Breast epithelium (tissue), 4 donors: ENCODE measurements at regions not wholly inside any gene's neighbourhood (a gene's known extent, or its start where the extent isn't known, plus 50 kb on each side); places are given as distances from the start of the nearest gene placed in this dataset.

Experiments
- DNase-seq, 2 donors: peaks; one replicate each; pipeline ENCODE4 v3.0.0-alpha.2; 2019; ENCODE audit warnings: low spot score in 2 of 2
- H3K27ac ChIP-seq, 2 donors: fragments of 200-600 bp; sonication (generic) in 1 of 2; one replicate each; pipeline ENCODE4 v1.5.1; 2016 to 2019; ENCODE audit warnings: mild to moderate bottlenecking in 1 of 2
- H3K27me3 ChIP-seq, 2 donors: fragments of 200-600 bp; sonication (generic) in 1 of 2; one replicate each; pipeline versions ENCODE4 v1.5.1 to v1.6.0; 2017 to 2019; ENCODE audit warnings: control low read depth in 1 of 2, mild to moderate bottlenecking in 1 of 2
- H3K36me3 ChIP-seq: fragments of 200-600 bp; one replicate; pipeline ENCODE4 v1.5.1; 2019
- H3K4me1 ChIP-seq, 2 donors: fragments of 200-600 bp; sonication (generic); one replicate each; pipeline ENCODE4 v1.5.1; 2016 to 2019; ENCODE audit warnings: control low read depth in 1 of 2
- H3K4me3 ChIP-seq, 3 donors: fragments of 200-600 bp; sonication (generic); 1 replicate in 2 of 3; 2 replicates in 1 of 3; pipeline ENCODE4 v1.5.1; 2016 to 2019; ENCODE audit warnings: mild to moderate bottlenecking in 3 of 3, moderate library complexity in 2 of 3
- H3K9me3 ChIP-seq, 2 donors: fragments of 200-600 bp; sonication (generic) in 1 of 2; one replicate each; pipeline ENCODE4 v1.5.1; 2016 to 2019; ENCODE audit warnings: control low read depth in 1 of 2
- POLR2A ChIP-seq: fragments of 450-650 bp; IDR thresholded peaks from one replicate; pipeline ENCODE4 v1.6.1; 2016; ENCODE audit warnings: antibody characterized with exemption, mild to moderate bottlenecking, moderate library complexity
- POLR2AphosphoS5 ChIP-seq, 3 donors: sonication (generic); formaldehyde crosslinking; IDR thresholded peaks; one replicate each; pipeline ENCODE4 v1.6.1; 2017; ENCODE audit warnings: antibody characterized with exemption in 3 of 3
- intact Hi-C: fragments of 100-400 bp; cut with DNase I; formaldehyde crosslinking; loops from one replicate; pipeline ENCODE4 v1.15.1; 2023; ENCODE audit warnings: low total_unique reads
- TF ChIP-seq, protein P1 (sequence below), 3 donors: fragments of 450-650 bp; IDR thresholded peaks; one replicate each; pipeline ENCODE4 v1.5.1; 2016 to 2017; ENCODE audit warnings: antibody characterized with exemption in 3 of 3, mild to moderate bottlenecking in 3 of 3, moderate library complexity in 3 of 3

- Histone ChIP-seq H3K36me3 (no peaks in the 10 kb centered on the region), H3K4me1 (no peaks in the 10 kb centered on the region), H3K4me3 (no peak overlapping the region), H3K27me3 (peaks cover 0 to 11% of the 10 kb centered on the region in 2 donors), H3K9me3 (peaks cover 6 to 14% of the 10 kb centered on the region in 2 donors), H3K27ac (no peak overlapping the region)
- TF ChIP-seq POLR2A (no peak), POLR2AphosphoS5 (IDR thresholded peaks at IDR 0.05) (no peak)
- TF ChIP-seq, protein P1, sequence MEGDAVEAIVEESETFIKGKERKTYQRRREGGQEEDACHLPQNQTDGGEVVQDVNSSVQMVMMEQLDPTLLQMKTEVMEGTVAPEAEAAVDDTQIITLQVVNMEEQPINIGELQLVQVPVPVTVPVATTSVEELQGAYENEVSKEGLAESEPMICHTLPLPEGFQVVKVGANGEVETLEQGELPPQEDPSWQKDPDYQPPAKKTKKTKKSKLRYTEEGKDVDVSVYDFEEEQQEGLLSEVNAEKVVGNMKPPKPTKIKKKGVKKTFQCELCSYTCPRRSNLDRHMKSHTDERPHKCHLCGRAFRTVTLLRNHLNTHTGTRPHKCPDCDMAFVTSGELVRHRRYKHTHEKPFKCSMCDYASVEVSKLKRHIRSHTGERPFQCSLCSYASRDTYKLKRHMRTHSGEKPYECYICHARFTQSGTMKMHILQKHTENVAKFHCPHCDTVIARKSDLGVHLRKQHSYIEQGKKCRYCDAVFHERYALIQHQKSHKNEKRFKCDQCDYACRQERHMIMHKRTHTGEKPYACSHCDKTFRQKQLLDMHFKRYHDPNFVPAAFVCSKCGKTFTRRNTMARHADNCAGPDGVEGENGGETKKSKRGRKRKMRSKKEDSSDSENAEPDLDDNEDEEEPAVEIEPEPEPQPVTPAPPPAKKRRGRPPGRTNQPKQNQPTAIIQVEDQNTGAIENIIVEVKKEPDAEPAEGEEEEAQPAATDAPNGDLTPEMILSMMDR (IDR thresholded peaks at IDR 0.05), result no peak
- intact Hi-C loops, result no loop called here
- no peak for DNase-seq
Measured at GRCh38 chr22:48309115-48309705, 1518.5 kb downstream of the BRD1 start.

DNA sequence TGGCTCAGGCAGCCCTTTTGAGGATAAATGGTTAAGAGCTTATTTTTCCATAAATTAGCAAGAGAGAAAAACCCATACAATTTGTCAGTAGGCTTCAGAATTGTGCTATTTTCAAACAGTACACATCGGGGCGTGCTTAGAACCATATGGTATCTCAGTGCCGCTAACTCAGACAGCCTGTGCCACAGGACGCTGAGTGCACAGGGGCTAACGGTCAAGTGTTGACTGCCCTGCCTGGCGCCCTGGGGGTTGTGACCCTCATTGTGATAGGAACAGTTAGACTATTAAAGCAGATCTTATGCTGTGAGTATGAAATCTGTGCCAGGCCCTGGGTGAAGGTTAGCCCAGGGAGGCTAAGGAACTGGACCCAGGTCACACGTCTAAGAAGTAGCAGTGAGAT is 1519.7 kb downstream of the BRD1 start:
- no peak for TF ChIP-seq POLR2A
- TF ChIP-seq, protein P1 (IDR thresholded peaks at IDR 0.05), result no peak
- no peak for TF ChIP-seq POLR2AphosphoS5 (IDR thresholded peaks at IDR 0.05)
- intact Hi-C loops, result no loop called here
- Histone ChIP-seq H3K27ac (no peak overlapping the region), H3K4me1 (no peaks in the 10 kb centered on the region), H3K4me3 (no peak overlapping the region), H3K36me3 (no peaks in the 10 kb centered on the region), H3K27me3 (peaks cover 0 to 15% of the 10 kb centered on the region in 2 donors), H3K9me3 (peaks cover 6 to 12% of the 10 kb centered on the region in 2 donors)
- DNase-seq, result no peak

GRCh38 chr22:48306785-48307510 is 1520.7 kb downstream of the BRD1 start:
- no peak for DNase-seq
- Histone ChIP-seq H3K9me3 (peaks cover 5 to 6% of the 10 kb centered on the region in 2 donors), H3K27me3 (peaks cover 0 to 16% of the 10 kb centered on the region in 2 donors), H3K4me3 (no peak overlapping the region), H3K4me1 (no peaks in the 10 kb centered on the region), H3K27ac (no peak overlapping the region), H3K36me3 (no peaks in the 10 kb centered on the region)
- intact Hi-C loops, result no loop called here
- TF ChIP-seq POLR2AphosphoS5 (IDR thresholded peaks at IDR 0.05), result no peak
- TF ChIP-seq POLR2A, result no peak
- TF ChIP-seq, protein P1 (IDR thresholded peaks at IDR 0.05), result no peak

GRCh38 chr22:48306284-48306683 is 1521.4 kb downstream of the BRD1 start:
- TF ChIP-seq POLR2A (no peak), POLR2AphosphoS5 (IDR thresholded peaks at IDR 0.05) (no peak)
- TF ChIP-seq, protein P1 (IDR thresholded peaks at IDR 0.05), result no peak
- no peak for DNase-seq
- H3K4me1 ChIP-seq, result no peaks in the 10 kb centered on the region
- intact Hi-C loops, result no loop called here
- H3K9me3 ChIP-seq, result peaks cover 0 to 6% of the 10 kb centered on the region in 2 donors
- H3K4me3 ChIP-seq, result no peak overlapping the region
- H3K36me3 ChIP-seq, result no peaks in the 10 kb centered on the region
- H3K27ac ChIP-seq, result no peak overlapping the region
- H3K27me3 ChIP-seq, result peaks cover 0 to 16% of the 10 kb centered on the region in 2 donors

DNA sequence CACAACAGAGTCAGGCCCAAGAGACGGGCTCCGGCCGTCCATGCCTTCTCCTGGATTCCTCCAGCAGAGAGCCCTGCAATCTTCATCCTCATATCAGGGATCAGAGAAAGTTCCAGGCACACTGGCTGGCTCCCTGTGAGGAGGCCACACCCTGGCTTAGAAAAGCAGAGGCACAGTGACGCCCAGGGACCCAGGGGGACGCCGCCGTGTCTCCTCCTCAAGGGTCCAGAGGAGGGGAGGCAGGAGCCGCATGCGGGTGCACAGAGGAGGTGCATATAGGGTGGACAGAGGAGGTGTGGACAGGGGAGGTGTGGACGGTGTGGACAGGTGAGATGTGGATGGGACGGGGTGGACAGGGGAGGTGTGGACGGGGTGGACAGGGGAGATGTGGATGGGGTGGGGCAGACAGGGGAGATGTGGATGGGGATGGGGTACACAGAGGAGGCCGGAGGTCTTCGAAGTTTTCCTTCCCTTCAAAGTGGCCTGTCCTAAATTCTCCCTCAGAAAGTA is 1521.9 kb downstream of the BRD1 start:
- no peaks in the 10 kb centered on the region for H3K4me1 ChIP-seq
- no peak for TF ChIP-seq POLR2A
- no peak for TF ChIP-seq POLR2AphosphoS5 (IDR thresholded peaks at IDR 0.05)
- TF ChIP-seq, protein P1 (IDR thresholded peaks at IDR 0.05), result no peak
- H3K27me3 ChIP-seq, result peaks cover 0 to 18% of the 10 kb centered on the region in 2 donors
- H3K27ac ChIP-seq, result no peak overlapping the region
- no peak overlapping the region for H3K4me3 ChIP-seq
- DNase-seq, result no peak
- peaks cover 0 to 3% of the 10 kb centered on the region in 2 donors for H3K9me3 ChIP-seq
- intact Hi-C loops, result no loop called here
- H3K36me3 ChIP-seq, result no peaks in the 10 kb centered on the region
